Stimulated activated CD8-positive, alpha-beta memory T cell treated with anti-CD3 and anti-CD28 coated beads, Interleukin-2, amount 100 ng/mL, for 48 hours (primary cell): ENCODE measurements at regions not wholly inside any gene's neighbourhood (a gene's known extent, or its start where the extent isn't known, plus 50 kb on each side); places are given as distances from the start of the nearest gene placed in this dataset.

Experiments
- DNase-seq, 2 donors: peaks; one replicate each; pipeline ENCODE4 v3.0.0-alpha.2; 2020; ENCODE audit warnings: low read depth in 2 of 2

GRCh38 chr16:31701734-31702133 lies 171.9 kb upstream of the ZNF267 start:
- no peak for DNase-seq

- DNase-seq = no peak
These were observed 170.8 kb upstream of the ZNF267 start for GRCh38 chr16:31702796-31703195.

- no peak for DNase-seq
These were observed 170.0 kb upstream of the ZNF267 start for GRCh38 chr16:31703526-31704128.

- no peak for DNase-seq
These were observed 169.5 kb upstream of the ZNF267 start for GRCh38 chr16:31704138-31704537.

- DNase-seq = no peak
These were observed 168.2 kb upstream of the ZNF267 start for GRCh38 chr16:31705371-31705770.

- DNase-seq = no peak
These were observed 167.3 kb upstream of the ZNF267 start for GRCh38 chr16:31706318-31706717.

- no peak for DNase-seq
These were observed 166.7 kb upstream of the ZNF267 start for GRCh38 chr16:31706925-31707324.

GRCh38 chr16:31707743-31708335 lies 165.8 kb upstream of the ZNF267 start:
- DNase-seq = no peak

GRCh38 chr16:31708348-31708747 lies 165.3 kb upstream of the ZNF267 start:
- DNase-seq = no peak

- no peak for DNase-seq
These were observed 164.4 kb upstream of the ZNF267 start for GRCh38 chr16:31709181-31709580.

- no peak for DNase-seq
These were observed 163.5 kb upstream of the ZNF267 start for GRCh38 chr16:31710134-31710533.

GRCh38 chr16:31710880-31711279 lies 162.7 kb upstream of the ZNF267 start:
- DNase-seq = no peak

- DNase-seq = no peak
These were observed 162.2 kb upstream of the ZNF267 start for GRCh38 chr16:31711344-31711845.

- DNase-seq = no peak
These were observed 161.5 kb upstream of the ZNF267 start for GRCh38 chr16:31712064-31712540.

- peak; percentile 84 to 87 for DNase-seq
These were observed 160.3 kb upstream of the ZNF267 start for GRCh38 chr16:31713071-31713944.

GRCh38 chr16:31713945-31714902 lies 159.4 kb upstream of the ZNF267 start:
- no peak for DNase-seq

GRCh38 chr16:31714903-31715504 lies 158.6 kb upstream of the ZNF267 start:
- DNase-seq = no peak

GRCh38 chr16:31715915-31716314 lies 157.7 kb upstream of the ZNF267 start:
- no peak for DNase-seq

- no peak for DNase-seq
These were observed 154.6 kb upstream of the ZNF267 start for GRCh38 chr16:31718998-31719397.

- DNase-seq = no peak
These were observed 146.1 kb upstream of the ZNF267 start for GRCh38 chr16:31727553-31727952.

- no peak for DNase-seq
These were observed 139.3 kb upstream of the ZNF267 start for GRCh38 chr16:31734265-31734664.
